ENCODE measurements at regions not wholly inside any gene's neighbourhood (a gene's known extent, or its start where the extent isn't known, plus 50 kb on each side); places are given as distances from the start of the nearest gene placed in this dataset.
"Not testable (repeated sequence)": the region's sequence is repeated elsewhere in the genome, so short reads cannot be mapped to it uniquely, and the experiment has no call there.

- H3K4me3 Mint-ChIP-seq; CTCF ChIA-PET; H3K36me3 Mint-ChIP-seq (ENCODE audit: low read depth); H3K9me3 Mint-ChIP-seq; intact Hi-C loops (cut with micrococcal nuclease); H3K27ac Mint-ChIP-seq; DNase-seq: not testable (repeated sequence)
- Mint-ChIP-seq H3K4me1 (ENCODE audit: low read depth) (peaks cover 26% of the 10 kb centered on the region), H3K27me3 (ENCODE audit: low read depth) (peaks cover 25% of the 10 kb centered on the region)
Measured at GRCh38 chr1:232332710-232333418, 297.1 kb downstream of the SIPA1L2 start.

- no peak for DNase-seq
- H3K9me3 Mint-ChIP-seq, result no peaks in the 10 kb centered on the region
- peaks cover 5% of the 10 kb centered on the region for H3K4me1 Mint-ChIP-seq (ENCODE audit: low read depth)
- H3K27ac Mint-ChIP-seq, result no peak overlapping the region
- H3K4me3 Mint-ChIP-seq, result no peak overlapping the region
- intact Hi-C loops (cut with micrococcal nuclease), result no loop called here
- peaks cover 9% of the 10 kb centered on the region for H3K27me3 Mint-ChIP-seq (ENCODE audit: low read depth)
- H3K36me3 Mint-ChIP-seq (ENCODE audit: low read depth), result no peaks in the 10 kb centered on the region
- CTCF ChIA-PET, result no interaction called here
Measured at GRCh38 chr1:232329103-232329813, 300.7 kb downstream of the SIPA1L2 start.

- H3K4me1 Mint-ChIP-seq (ENCODE audit: low read depth), result no peaks in the 10 kb centered on the region
- CTCF ChIA-PET, result no interaction called here
- intact Hi-C loops (cut with micrococcal nuclease), result no loop called here
- H3K27ac Mint-ChIP-seq, result no peak overlapping the region
- DNase-seq, result no peak
- H3K4me3 Mint-ChIP-seq, result no peak overlapping the region
- H3K9me3 Mint-ChIP-seq, result no peaks in the 10 kb centered on the region
- peaks cover 5% of the 10 kb centered on the region for H3K27me3 Mint-ChIP-seq (ENCODE audit: low read depth)
- no peaks in the 10 kb centered on the region for H3K36me3 Mint-ChIP-seq (ENCODE audit: low read depth)
Measured at GRCh38 chr1:232328486-232329102, 301.3 kb downstream of the SIPA1L2 start.

- H3K27ac Mint-ChIP-seq, result no peak overlapping the region
- CTCF ChIA-PET, result no interaction called here
- H3K4me3 Mint-ChIP-seq, result no peak overlapping the region
- H3K4me1 Mint-ChIP-seq (ENCODE audit: low read depth), result no peaks in the 10 kb centered on the region
- H3K36me3 Mint-ChIP-seq (ENCODE audit: low read depth), result no peaks in the 10 kb centered on the region
- DNase-seq, result no peak
- intact Hi-C loops (cut with micrococcal nuclease), result no loop called here
- H3K27me3 Mint-ChIP-seq (ENCODE audit: low read depth), result peaks cover 2% of the 10 kb centered on the region
- H3K9me3 Mint-ChIP-seq, result no peaks in the 10 kb centered on the region
Measured at GRCh38 chr1:232327899-232328298, 302.0 kb downstream of the SIPA1L2 start.

GRCh38 chr1:232327269-232327668 lies 302.7 kb downstream of the SIPA1L2 start:
- Mint-ChIP-seq H3K27me3 (ENCODE audit: low read depth) (peaks cover 2% of the 10 kb centered on the region), H3K27ac (no peak overlapping the region), H3K36me3 (ENCODE audit: low read depth) (no peaks in the 10 kb centered on the region), H3K4me3 (no peak overlapping the region), H3K4me1 (ENCODE audit: low read depth) (no peaks in the 10 kb centered on the region), H3K9me3 (no peaks in the 10 kb centered on the region)
- intact Hi-C loops (cut with micrococcal nuclease), result no loop called here
- CTCF ChIA-PET, result no interaction called here
- no peak for DNase-seq

- Mint-ChIP-seq H3K4me1 (ENCODE audit: low read depth) (no peaks in the 10 kb centered on the region), H3K36me3 (ENCODE audit: low read depth) (no peaks in the 10 kb centered on the region), H3K27me3 (ENCODE audit: low read depth) (peaks cover 2% of the 10 kb centered on the region), H3K9me3 (no peaks in the 10 kb centered on the region), H3K4me3 (no peak overlapping the region), H3K27ac (no peak overlapping the region)
- DNase-seq, result no peak
- CTCF ChIA-PET, result no interaction called here
- intact Hi-C loops (cut with micrococcal nuclease), result no loop called here
Measured at GRCh38 chr1:232322162-232322734, 307.7 kb downstream of the SIPA1L2 start.

GRCh38 chr1:232319518-232320210 lies 310.3 kb downstream of the SIPA1L2 start:
- CTCF ChIA-PET, result no interaction called here

GRCh38 chr1:232319072-232319471 lies 310.9 kb downstream of the SIPA1L2 start:
- no peak overlapping the region for H3K4me3 Mint-ChIP-seq
- H3K36me3 Mint-ChIP-seq (ENCODE audit: low read depth), result no peaks in the 10 kb centered on the region
- H3K27me3 Mint-ChIP-seq (ENCODE audit: low read depth), result peaks cover 2% of the 10 kb centered on the region
- no peaks in the 10 kb centered on the region for H3K9me3 Mint-ChIP-seq
- intact Hi-C loops (cut with micrococcal nuclease), result no loop called here
- no peak for DNase-seq
- H3K4me1 Mint-ChIP-seq (ENCODE audit: low read depth), result no peaks in the 10 kb centered on the region
- no peak overlapping the region for H3K27ac Mint-ChIP-seq
- CTCF ChIA-PET, result no interaction called here

More at GRCh38 chr1:232319518-232320210, 310.3 kb downstream of the SIPA1L2 start:
- Mint-ChIP-seq H3K4me3 (no peak overlapping the region), H3K27ac (no peak overlapping the region), H3K27me3 (ENCODE audit: low read depth) (peaks cover 2% of the 10 kb centered on the region), H3K9me3 (no peaks in the 10 kb centered on the region), H3K36me3 (ENCODE audit: low read depth) (no peaks in the 10 kb centered on the region), H3K4me1 (ENCODE audit: low read depth) (no peaks in the 10 kb centered on the region)
- DNase-seq, result no peak
- intact Hi-C loops (cut with micrococcal nuclease), result no loop called here

GRCh38 chr1:232318143-232318542 lies 311.8 kb downstream of the SIPA1L2 start:
- intact Hi-C loops (cut with micrococcal nuclease), result no loop called here
- H3K36me3 Mint-ChIP-seq (ENCODE audit: low read depth), result peaks cover 2% of the 10 kb centered on the region

GRCh38 chr1:232317350-232317749 lies 312.6 kb downstream of the SIPA1L2 start:
- peaks cover 3% of the 10 kb centered on the region for H3K36me3 Mint-ChIP-seq (ENCODE audit: low read depth)
- no peak for DNase-seq
- H3K27ac Mint-ChIP-seq, result no peak overlapping the region
- H3K9me3 Mint-ChIP-seq, result peaks cover 14% of the 10 kb centered on the region
- no peaks in the 10 kb centered on the region for H3K27me3 Mint-ChIP-seq (ENCODE audit: low read depth)
- H3K4me1 Mint-ChIP-seq (ENCODE audit: low read depth), result no peaks in the 10 kb centered on the region
- CTCF ChIA-PET, result no interaction called here
- intact Hi-C loops (cut with micrococcal nuclease), result no loop called here
- no peak overlapping the region for H3K4me3 Mint-ChIP-seq

More at GRCh38 chr1:232318143-232318542, 311.8 kb downstream of the SIPA1L2 start:
- CTCF ChIA-PET, result no interaction called here
- H3K9me3 Mint-ChIP-seq, result peaks cover 6% of the 10 kb centered on the region
- no peaks in the 10 kb centered on the region for H3K27me3 Mint-ChIP-seq (ENCODE audit: low read depth)
- no peak overlapping the region for H3K27ac Mint-ChIP-seq
- H3K4me3 Mint-ChIP-seq, result no peak overlapping the region
- no peaks in the 10 kb centered on the region for H3K4me1 Mint-ChIP-seq (ENCODE audit: low read depth)
- DNase-seq, result no peak

- Mint-ChIP-seq H3K27ac (no peak overlapping the region), H3K9me3 (peaks cover 15% of the 10 kb centered on the region), H3K4me1 (ENCODE audit: low read depth) (no peaks in the 10 kb centered on the region), H3K4me3 (no peak overlapping the region), H3K36me3 (ENCODE audit: low read depth) (peaks cover 3% of the 10 kb centered on the region), H3K27me3 (ENCODE audit: low read depth) (no peaks in the 10 kb centered on the region)
- no peak for DNase-seq
- CTCF ChIA-PET, result no interaction called here
- intact Hi-C loops (cut with micrococcal nuclease), result no loop called here
Measured at GRCh38 chr1:232316864-232317263, 313.1 kb downstream of the SIPA1L2 start.

GRCh38 chr1:232313876-232314275 lies 316.1 kb downstream of the SIPA1L2 start:
- H3K36me3 Mint-ChIP-seq (ENCODE audit: low read depth); H3K4me1 Mint-ChIP-seq (ENCODE audit: low read depth); H3K27me3 Mint-ChIP-seq (ENCODE audit: low read depth); intact Hi-C loops (cut with micrococcal nuclease); DNase-seq; H3K4me3 Mint-ChIP-seq; H3K27ac Mint-ChIP-seq; CTCF ChIA-PET: not testable (repeated sequence)
- peaks cover 15% of the 10 kb centered on the region for H3K9me3 Mint-ChIP-seq

All from activated naive CD4-positive, alpha-beta T cell treated with anti-CD3 and anti-CD28 coated beads for 36 hours (primary cell).